Stimulated activated CD8-positive, alpha-beta memory T cell treated with anti-CD3 and anti-CD28 coated beads, Interleukin-7, amount 100 ng/mL, for 48 hours (primary cell): ENCODE measurements at regions not wholly inside any gene's neighbourhood (a gene's known extent, or its start where the extent isn't known, plus 50 kb on each side); places are given as distances from the start of the nearest gene placed in this dataset.

Experiments
- DNase-seq, 2 donors: peaks; one replicate each; pipeline ENCODE4 v3.0.0-alpha.2; 2020; ENCODE audit warnings: low read depth in 1 of 2; ENCODE audit errors: extremely low read depth in 1 of 2

GRCh38 chr12:34391771-34392581 lies 369.7 kb downstream of the ALG10 start:
- no peak for DNase-seq

- no peak for DNase-seq
Measured at GRCh38 chr12:34392741-34393085, 370.4 kb downstream of the ALG10 start.

GRCh38 chr12:34393086-34393820 lies 371.0 kb downstream of the ALG10 start:
- no peak for DNase-seq

- no peak for DNase-seq
Measured at GRCh38 chr12:34393821-34394150, 371.5 kb downstream of the ALG10 start.

- no peak for DNase-seq
Measured at GRCh38 chr12:34394211-34395055, 372.1 kb downstream of the ALG10 start.

- no peak for DNase-seq
Measured at GRCh38 chr12:34395056-34396005, 373.0 kb downstream of the ALG10 start.

GRCh38 chr12:34396006-34396860 lies 373.9 kb downstream of the ALG10 start:
- DNase-seq: no peak

GRCh38 chr12:34396861-34397590 lies 374.7 kb downstream of the ALG10 start:
- DNase-seq: no peak

- DNase-seq: no peak
Measured at GRCh38 chr12:34397591-34398365, 375.5 kb downstream of the ALG10 start.

GRCh38 chr12:34398366-34398705 lies 376.0 kb downstream of the ALG10 start:
- no peak for DNase-seq

GRCh38 chr12:34398706-34399630 lies 376.7 kb downstream of the ALG10 start:
- DNase-seq: no peak

- no peak for DNase-seq
Measured at GRCh38 chr12:34399631-34400410, 377.5 kb downstream of the ALG10 start.

- DNase-seq: no peak
Measured at GRCh38 chr12:34400411-34400881, 378.1 kb downstream of the ALG10 start.

GRCh38 chr12:34400986-34401658 lies 378.8 kb downstream of the ALG10 start:
- DNase-seq: no peak

- no peak for DNase-seq
Measured at GRCh38 chr12:34401659-34402227, 379.4 kb downstream of the ALG10 start.
